ENCODE measurements at regions not wholly inside any gene's neighbourhood (a gene's known extent, or its start where the extent isn't known, plus 50 kb on each side); places are given as distances from the start of the nearest gene placed in this dataset.

- in situ Hi-C loops (cut with MboI; ENCODE audit: low sequenced_read_pairs, unreplicated experiment), result no loop called here
- DNase-seq (ENCODE audit: low spot score), result no peak
- TF ChIP-seq, protein P1, sequence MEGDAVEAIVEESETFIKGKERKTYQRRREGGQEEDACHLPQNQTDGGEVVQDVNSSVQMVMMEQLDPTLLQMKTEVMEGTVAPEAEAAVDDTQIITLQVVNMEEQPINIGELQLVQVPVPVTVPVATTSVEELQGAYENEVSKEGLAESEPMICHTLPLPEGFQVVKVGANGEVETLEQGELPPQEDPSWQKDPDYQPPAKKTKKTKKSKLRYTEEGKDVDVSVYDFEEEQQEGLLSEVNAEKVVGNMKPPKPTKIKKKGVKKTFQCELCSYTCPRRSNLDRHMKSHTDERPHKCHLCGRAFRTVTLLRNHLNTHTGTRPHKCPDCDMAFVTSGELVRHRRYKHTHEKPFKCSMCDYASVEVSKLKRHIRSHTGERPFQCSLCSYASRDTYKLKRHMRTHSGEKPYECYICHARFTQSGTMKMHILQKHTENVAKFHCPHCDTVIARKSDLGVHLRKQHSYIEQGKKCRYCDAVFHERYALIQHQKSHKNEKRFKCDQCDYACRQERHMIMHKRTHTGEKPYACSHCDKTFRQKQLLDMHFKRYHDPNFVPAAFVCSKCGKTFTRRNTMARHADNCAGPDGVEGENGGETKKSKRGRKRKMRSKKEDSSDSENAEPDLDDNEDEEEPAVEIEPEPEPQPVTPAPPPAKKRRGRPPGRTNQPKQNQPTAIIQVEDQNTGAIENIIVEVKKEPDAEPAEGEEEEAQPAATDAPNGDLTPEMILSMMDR (IDR thresholded peaks at IDR 0.05; ENCODE audit: borderline replicate concordance, control extremely low read depth, extremely low read depth, insufficient read depth, missing control alignments), result no peak
Observed at GRCh38 chr6:133623621-133624020, 265.3 kb upstream of the TCF21 start.

DNA sequence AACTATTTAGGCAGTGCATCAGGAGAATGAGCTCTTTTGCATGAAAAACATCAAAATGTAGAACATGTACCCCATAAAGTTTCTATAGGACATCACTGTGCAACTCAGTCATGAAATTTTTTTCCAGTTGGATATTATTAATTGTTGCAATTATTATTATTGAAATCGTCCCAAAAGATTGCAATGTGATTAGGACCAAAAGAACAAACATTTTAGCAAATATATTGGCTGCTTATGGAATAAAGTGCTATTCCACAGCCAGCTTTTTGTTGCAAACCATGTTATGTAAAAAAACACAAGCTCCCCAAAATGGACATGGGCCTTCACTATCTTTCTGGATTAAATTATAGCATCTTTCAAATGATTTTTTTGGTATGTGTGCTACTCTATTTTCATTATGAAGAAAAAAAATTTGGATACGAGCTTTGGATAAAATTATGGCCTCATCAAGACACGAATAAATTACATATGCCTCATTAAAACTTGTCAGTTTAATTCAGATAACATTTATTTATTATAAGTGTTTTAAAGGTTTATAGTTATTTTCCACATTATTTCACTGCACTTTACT lies 262.7 kb upstream of the TCF21 start:
- DNase-seq (ENCODE audit: low spot score), result no peak
- in situ Hi-C loops (cut with MboI; ENCODE audit: low sequenced_read_pairs, unreplicated experiment), result no loop called here
- TF ChIP-seq, protein P1 (IDR thresholded peaks at IDR 0.05; ENCODE audit: borderline replicate concordance, control extremely low read depth, extremely low read depth, insufficient read depth, missing control alignments), result no peak

GRCh38 chr6:133629970-133630369 lies 258.9 kb upstream of the TCF21 start:
- in situ Hi-C loops (cut with MboI; ENCODE audit: low sequenced_read_pairs, unreplicated experiment), result no loop called here
- TF ChIP-seq, protein P1 (IDR thresholded peaks at IDR 0.05; ENCODE audit: borderline replicate concordance, control extremely low read depth, extremely low read depth, insufficient read depth, missing control alignments), result no peak
- no peak for DNase-seq (ENCODE audit: low spot score)

DNA sequence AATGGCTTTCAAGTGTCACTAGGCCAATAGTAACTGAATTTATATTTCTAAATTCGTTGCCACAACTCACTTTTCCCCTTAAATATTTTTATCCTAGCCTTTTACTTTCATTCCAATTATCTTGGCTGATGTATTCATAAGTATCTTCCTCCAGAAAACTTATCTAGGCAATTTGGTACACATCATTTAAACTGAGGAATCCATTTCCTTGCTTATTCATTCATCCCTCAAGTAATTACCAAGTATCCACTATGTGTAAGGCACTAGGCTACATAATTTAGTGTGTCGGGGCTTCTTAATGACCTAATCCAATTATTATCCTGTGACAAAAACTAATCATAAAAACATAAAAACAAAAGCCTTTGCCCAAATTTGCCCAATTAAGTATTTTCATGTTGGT lies 258.3 kb upstream of the TCF21 start:
- in situ Hi-C loops (cut with MboI; ENCODE audit: low sequenced_read_pairs, unreplicated experiment), result no loop called here
- TF ChIP-seq, protein P1 (IDR thresholded peaks at IDR 0.05; ENCODE audit: borderline replicate concordance, control extremely low read depth, extremely low read depth, insufficient read depth, missing control alignments), result no peak
- no peak for DNase-seq (ENCODE audit: low spot score)

DNA sequence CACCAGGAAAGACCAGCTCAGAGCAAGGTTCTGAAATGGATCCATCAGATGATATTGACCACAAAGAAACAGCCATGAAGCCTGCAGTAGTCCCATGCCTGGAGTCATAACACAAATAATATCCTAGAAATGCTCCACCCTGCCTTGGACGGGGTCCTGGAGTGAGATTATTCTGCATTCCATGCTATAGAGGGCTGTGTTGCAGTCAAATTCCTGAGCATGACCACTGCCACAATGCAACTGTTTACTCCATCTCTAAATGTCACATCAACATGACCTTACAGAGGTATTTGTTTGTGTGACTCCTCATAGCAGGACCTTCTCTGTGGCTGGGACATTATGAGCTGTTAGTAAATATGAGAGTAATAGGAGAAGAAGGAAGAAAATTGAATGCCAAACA lies 257.5 kb upstream of the TCF21 start:
- no peak for DNase-seq (ENCODE audit: low spot score)
- TF ChIP-seq, protein P1 (IDR thresholded peaks at IDR 0.05; ENCODE audit: borderline replicate concordance, control extremely low read depth, extremely low read depth, insufficient read depth, missing control alignments), result no peak
- in situ Hi-C loops (cut with MboI; ENCODE audit: low sequenced_read_pairs, unreplicated experiment), result no loop called here

DNA sequence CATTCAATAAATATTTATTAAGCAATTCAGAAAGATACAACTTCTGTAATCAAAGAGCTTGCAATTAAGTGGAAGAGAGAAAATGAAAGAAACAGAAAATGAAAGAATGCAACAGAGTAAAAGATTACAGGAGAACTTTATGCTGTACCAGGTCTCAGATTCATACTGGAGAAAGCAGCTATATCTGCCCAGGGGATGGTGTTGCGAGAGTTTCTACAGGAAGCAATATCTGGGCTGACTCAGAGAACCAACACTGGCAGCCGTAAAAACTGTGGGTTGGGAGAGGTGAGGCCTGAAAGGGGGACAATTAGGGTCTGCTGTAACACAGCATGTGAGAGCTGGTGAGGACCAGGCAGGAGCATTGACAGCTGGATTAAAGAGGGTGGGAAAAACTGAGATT lies 256.7 kb upstream of the TCF21 start:
- no peak for DNase-seq (ENCODE audit: low spot score)
- TF ChIP-seq, protein P1 (IDR thresholded peaks at IDR 0.05; ENCODE audit: borderline replicate concordance, control extremely low read depth, extremely low read depth, insufficient read depth, missing control alignments), result no peak
- in situ Hi-C loops (cut with MboI; ENCODE audit: low sequenced_read_pairs, unreplicated experiment), result no loop called here
